ENCODE measurements at regions not wholly inside any gene's neighbourhood (a gene's known extent, or its start where the extent isn't known, plus 50 kb on each side); places are given as distances from the start of the nearest gene placed in this dataset.
A peak's percentile ranks its signal among the peaks of the same experiment; 100 is the strongest.

- no peak overlapping the region for H3K27ac Mint-ChIP-seq (ENCODE audit: low read depth, unreplicated experiment)
- H3K4me1 Mint-ChIP-seq (ENCODE audit: insufficient read depth, unreplicated experiment) = no peaks in the 10 kb centered on the region
- TF ChIP-seq CTCF (IDR thresholded peaks at IDR 0.05; ENCODE audit: unreplicated experiment) = no peak
- H3K9me3 Mint-ChIP-seq (ENCODE audit: unreplicated experiment) = no peaks in the 10 kb centered on the region
- DNase-seq (ENCODE audit: unreplicated experiment) = peak; percentile 65
- ChIA-PET POLR2A (no interaction called here), CTCF (interaction anchor here (0.6 kb wide), 1 partner anchor 215 kb away, joined by 3 read pairs; no protein-coding TSS in a partner anchor)
- no TSS peak for BruUV-seq (replicated peaks)
- H3K4me3 Mint-ChIP-seq (ENCODE audit: unreplicated experiment) = no peak overlapping the region
- H3K27me3 Mint-ChIP-seq (ENCODE audit: insufficient read depth, unreplicated experiment) = no peaks in the 10 kb centered on the region
- H3K36me3 Mint-ChIP-seq (ENCODE audit: insufficient read depth, unreplicated experiment) = no peaks in the 10 kb centered on the region
- intact Hi-C loops (cut with micrococcal nuclease) = loop anchor here (10.0 kb wide), 1 partner anchor 313 kb away; the partner anchor contains the start of gene MAMLD1
These were observed 113.9 kb upstream of the EOLA2 start for GRCh38 chrX:150052226-150052625.

- Mint-ChIP-seq H3K36me3 (ENCODE audit: insufficient read depth, unreplicated experiment) (no peaks in the 10 kb centered on the region), H3K9me3 (ENCODE audit: unreplicated experiment) (no peaks in the 10 kb centered on the region), H3K27me3 (ENCODE audit: insufficient read depth, unreplicated experiment) (no peaks in the 10 kb centered on the region), H3K27ac (ENCODE audit: low read depth, unreplicated experiment) (no peak overlapping the region), H3K4me1 (ENCODE audit: insufficient read depth, unreplicated experiment) (peaks cover 12% of the 10 kb centered on the region), H3K4me3 (ENCODE audit: unreplicated experiment) (no peak overlapping the region)
- ChIA-PET POLR2A (no interaction called here), CTCF (interaction anchor here (0.8 kb wide), 1 partner anchor 659 kb away, joined by 5 read pairs; no protein-coding TSS in a partner anchor)
- no peak for DNase-seq (ENCODE audit: unreplicated experiment)
- intact Hi-C loops (cut with micrococcal nuclease) = loop anchor here (10.0 kb wide), 1 partner anchor 306 kb away; the partner anchor contains the start of gene MAMLD1
- BruUV-seq (replicated peaks) = no TSS peak
- no peak for TF ChIP-seq CTCF (IDR thresholded peaks at IDR 0.05; ENCODE audit: unreplicated experiment)
These were observed 120.4 kb upstream of the EOLA2 start for GRCh38 chrX:150058728-150059127.

- Mint-ChIP-seq H3K9me3 (ENCODE audit: unreplicated experiment) (no peaks in the 10 kb centered on the region), H3K27ac (ENCODE audit: low read depth, unreplicated experiment) (no peak overlapping the region), H3K27me3 (ENCODE audit: insufficient read depth, unreplicated experiment) (no peaks in the 10 kb centered on the region), H3K36me3 (ENCODE audit: insufficient read depth, unreplicated experiment) (no peaks in the 10 kb centered on the region), H3K4me1 (ENCODE audit: insufficient read depth, unreplicated experiment) (peaks cover 17% of the 10 kb centered on the region), H3K4me3 (ENCODE audit: unreplicated experiment) (no peak overlapping the region)
- TF ChIP-seq CTCF (IDR thresholded peaks at IDR 0.05; ENCODE audit: unreplicated experiment) = no peak
- ChIA-PET POLR2A (no interaction called here), CTCF (no interaction called here)
- DNase-seq (ENCODE audit: unreplicated experiment) = no peak
- BruUV-seq (replicated peaks) = no TSS peak
- intact Hi-C loops (cut with micrococcal nuclease) = no loop called here
These were observed 122.1 kb upstream of the EOLA2 start for GRCh38 chrX:150060406-150060805.

- H3K27ac Mint-ChIP-seq (ENCODE audit: low read depth, unreplicated experiment) = no peak overlapping the region
- CTCF ChIA-PET = interaction anchor here (0.7 to 1.9 kb wide), 4 partner anchors 13 to 422 kb away, joined by 3 to 6 read pairs (median 4); no protein-coding TSS in a partner anchor
- no peaks in the 10 kb centered on the region for H3K36me3 Mint-ChIP-seq (ENCODE audit: insufficient read depth, unreplicated experiment)
These were observed 124.2 kb upstream of the EOLA2 start for GRCh38 chrX:150062292-150063137.

More at GRCh38 chrX:150062292-150063137, 124.2 kb upstream of the EOLA2 start:
- POLR2A ChIA-PET = interaction anchor here (0.6 to 0.7 kb wide), 2 partner anchors 59 to 626 kb away, joined by 3 to 4 read pairs; no protein-coding TSS in a partner anchor
- no peak for TF ChIP-seq CTCF (IDR thresholded peaks at IDR 0.05; ENCODE audit: unreplicated experiment)
- DNase-seq (ENCODE audit: unreplicated experiment) = peak; percentile 50
- Mint-ChIP-seq H3K9me3 (ENCODE audit: unreplicated experiment) (no peaks in the 10 kb centered on the region), H3K27me3 (ENCODE audit: insufficient read depth, unreplicated experiment) (no peaks in the 10 kb centered on the region), H3K4me3 (ENCODE audit: unreplicated experiment) (peak overlapping the region; percentile 7), H3K4me1 (ENCODE audit: insufficient read depth, unreplicated experiment) (peaks cover 17% of the 10 kb centered on the region)
- intact Hi-C loops (cut with micrococcal nuclease) = no loop called here
- no TSS peak for BruUV-seq (replicated peaks)

Measured in MCF 10A (cell line).